ENCODE measurements at regions not wholly inside any gene's neighbourhood (a gene's known extent, or its start where the extent isn't known, plus 50 kb on each side); places are given as distances from the start of the nearest gene placed in this dataset.
"Not testable (repeated sequence)": the region's sequence is repeated elsewhere in the genome, so short reads cannot be mapped to it uniquely, and the experiment has no call there.

- DNase-seq, result no peak
- no peak for ATAC-seq
- H3K27me3 Mint-ChIP-seq (ENCODE audit: low read depth in 2 of 2), result peaks cover 2 to 9% of the 10 kb centered on the region in 2 donors
- no peak overlapping the region for H3K27ac Mint-ChIP-seq
- H3K9me3 Mint-ChIP-seq, result peaks cover 2 to 4% of the 10 kb centered on the region in 2 donors
- no peaks in the 10 kb centered on the region for H3K27me3 ChIP-seq (ENCODE audit: control insufficient read depth, insufficient read depth, low read length)
- no peaks in the 10 kb centered on the region for H3K36me3 Mint-ChIP-seq
- H3K4me1 Mint-ChIP-seq, result no peaks in the 10 kb centered on the region
- TF ChIP-seq, protein P1, sequence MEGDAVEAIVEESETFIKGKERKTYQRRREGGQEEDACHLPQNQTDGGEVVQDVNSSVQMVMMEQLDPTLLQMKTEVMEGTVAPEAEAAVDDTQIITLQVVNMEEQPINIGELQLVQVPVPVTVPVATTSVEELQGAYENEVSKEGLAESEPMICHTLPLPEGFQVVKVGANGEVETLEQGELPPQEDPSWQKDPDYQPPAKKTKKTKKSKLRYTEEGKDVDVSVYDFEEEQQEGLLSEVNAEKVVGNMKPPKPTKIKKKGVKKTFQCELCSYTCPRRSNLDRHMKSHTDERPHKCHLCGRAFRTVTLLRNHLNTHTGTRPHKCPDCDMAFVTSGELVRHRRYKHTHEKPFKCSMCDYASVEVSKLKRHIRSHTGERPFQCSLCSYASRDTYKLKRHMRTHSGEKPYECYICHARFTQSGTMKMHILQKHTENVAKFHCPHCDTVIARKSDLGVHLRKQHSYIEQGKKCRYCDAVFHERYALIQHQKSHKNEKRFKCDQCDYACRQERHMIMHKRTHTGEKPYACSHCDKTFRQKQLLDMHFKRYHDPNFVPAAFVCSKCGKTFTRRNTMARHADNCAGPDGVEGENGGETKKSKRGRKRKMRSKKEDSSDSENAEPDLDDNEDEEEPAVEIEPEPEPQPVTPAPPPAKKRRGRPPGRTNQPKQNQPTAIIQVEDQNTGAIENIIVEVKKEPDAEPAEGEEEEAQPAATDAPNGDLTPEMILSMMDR (IDR thresholded peaks at IDR 0.05), result no peak
- intact Hi-C loops (cut with micrococcal nuclease), result no loop called here
- H3K4me1 ChIP-seq (ENCODE audit: control insufficient read depth, insufficient read depth, low read length), result no peaks in the 10 kb centered on the region
- no peak overlapping the region for H3K27ac ChIP-seq (ENCODE audit: low read length)
- H3K4me3 ChIP-seq (ENCODE audit: low read length), result no peak overlapping the region
- peaks cover 4% of the 10 kb centered on the region for H3K9me3 ChIP-seq (ENCODE audit: control insufficient read depth, insufficient read depth, low read length)
- H3K36me3 ChIP-seq (ENCODE audit: control insufficient read depth, insufficient read depth, low read length), result no peaks in the 10 kb centered on the region
- 83% methylated on average over 2 of the region's 2 CpGs for WGBS (ENCODE audit: insufficient coverage)
- H3K4me3 Mint-ChIP-seq, result no peak overlapping the region
Measured at GRCh38 chr9:124163760-124164255, 93.9 kb upstream of the NEK6 start.

DNA sequence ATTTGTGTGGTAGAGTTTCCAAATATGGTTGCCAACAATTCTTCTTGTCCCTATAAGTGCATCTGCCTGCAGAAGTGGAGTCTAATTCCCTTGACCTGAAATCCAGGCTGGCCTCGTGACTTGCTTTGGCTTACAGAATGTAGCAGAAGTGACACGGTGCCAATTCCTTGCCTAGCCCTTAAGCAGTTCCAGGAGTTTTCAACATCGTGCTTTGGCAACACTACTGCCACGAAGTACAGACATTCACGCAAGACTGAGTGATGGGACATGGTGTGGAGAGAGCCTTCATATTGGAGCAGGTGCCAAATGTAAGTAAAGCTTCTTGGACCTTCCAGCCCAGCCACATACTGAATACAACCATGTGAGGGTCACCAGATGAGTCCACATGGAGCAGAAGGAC, 92.9 kb upstream of the NEK6 start:
- peaks cover 2 to 4% of the 10 kb centered on the region in 2 donors for H3K9me3 Mint-ChIP-seq
- no peaks in the 10 kb centered on the region for H3K4me1 ChIP-seq (ENCODE audit: control insufficient read depth, insufficient read depth, low read length)
- no peak overlapping the region for H3K4me3 Mint-ChIP-seq
- H3K27me3 Mint-ChIP-seq (ENCODE audit: low read depth in 2 of 2), result peaks cover 2 to 9% of the 10 kb centered on the region in 2 donors
- H3K36me3 ChIP-seq (ENCODE audit: control insufficient read depth, insufficient read depth, low read length), result no peaks in the 10 kb centered on the region
- no peak overlapping the region for H3K4me3 ChIP-seq (ENCODE audit: low read length)
- TF ChIP-seq, protein P1 (IDR thresholded peaks at IDR 0.05), result no peak
- H3K36me3 Mint-ChIP-seq, result no peaks in the 10 kb centered on the region
- no peak overlapping the region for H3K27ac Mint-ChIP-seq
- intact Hi-C loops (cut with micrococcal nuclease), result no loop called here
- DNase-seq, result no peak
- no peaks in the 10 kb centered on the region for H3K27me3 ChIP-seq (ENCODE audit: control insufficient read depth, insufficient read depth, low read length)
- no peak for ATAC-seq
- no peaks in the 10 kb centered on the region for H3K4me1 Mint-ChIP-seq
- 92% methylated on average over 5 of the region's 5 CpGs for WGBS (ENCODE audit: insufficient coverage)
- no peak overlapping the region for H3K27ac ChIP-seq (ENCODE audit: low read length)
- H3K9me3 ChIP-seq (ENCODE audit: control insufficient read depth, insufficient read depth, low read length), result peaks cover 4% of the 10 kb centered on the region

DNA sequence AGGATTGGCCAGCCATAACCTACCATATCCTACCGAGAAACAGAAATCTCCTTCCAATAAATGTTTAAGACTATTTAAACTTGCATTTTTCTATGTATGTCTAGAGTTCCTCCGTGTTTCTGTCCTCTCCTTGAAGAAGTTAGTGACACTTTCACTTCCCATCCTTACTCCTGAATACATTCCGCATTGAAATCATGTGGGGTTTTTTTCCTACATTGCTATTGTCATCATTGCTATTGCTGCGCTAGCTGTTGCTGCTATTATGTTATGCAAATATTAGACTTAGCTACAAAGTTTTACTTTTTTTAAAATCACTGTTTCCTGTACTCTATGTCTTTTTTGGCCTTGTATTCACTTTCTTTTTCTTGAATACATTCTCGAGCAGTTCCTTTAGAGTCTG, 83.3 kb upstream of the NEK6 start:
- peaks cover 15 to 20% of the 10 kb centered on the region in 2 donors for H3K4me1 Mint-ChIP-seq
- TF ChIP-seq, protein P1 (IDR thresholded peaks at IDR 0.05), result no peak
- WGBS (ENCODE audit: insufficient coverage), result no CpG with 5 or more reads among the region's 5 CpGs
- no peaks in the 10 kb centered on the region for H3K36me3 Mint-ChIP-seq
- no peaks in the 10 kb centered on the region for H3K9me3 Mint-ChIP-seq
- no peaks in the 10 kb centered on the region for H3K27me3 ChIP-seq (ENCODE audit: control insufficient read depth, insufficient read depth, low read length)
- ATAC-seq (no peak), DNase-seq (no peak)
- intact Hi-C loops (cut with micrococcal nuclease), result no loop called here
- no peaks in the 10 kb centered on the region for H3K9me3 ChIP-seq (ENCODE audit: control insufficient read depth, insufficient read depth, low read length)
- H3K4me1 ChIP-seq (ENCODE audit: control insufficient read depth, insufficient read depth, low read length), result no peaks in the 10 kb centered on the region
- H3K4me3 ChIP-seq (ENCODE audit: low read length), result no peak overlapping the region
- no peaks in the 10 kb centered on the region for H3K36me3 ChIP-seq (ENCODE audit: control insufficient read depth, insufficient read depth, low read length)
- no peak overlapping the region for H3K27ac Mint-ChIP-seq
- peaks cover 0 to 2% of the 10 kb centered on the region in 2 donors for H3K27me3 Mint-ChIP-seq (ENCODE audit: low read depth in 2 of 2)
- no peak overlapping the region for H3K27ac ChIP-seq (ENCODE audit: low read length)
- no peak overlapping the region for H3K4me3 Mint-ChIP-seq

- H3K4me1 Mint-ChIP-seq; intact Hi-C loops (cut with micrococcal nuclease); H3K9me3 ChIP-seq (ENCODE audit: control insufficient read depth, insufficient read depth, low read length); DNase-seq; H3K9me3 Mint-ChIP-seq; H3K27me3 ChIP-seq (ENCODE audit: control insufficient read depth, insufficient read depth, low read length); H3K4me3 ChIP-seq (ENCODE audit: low read length); H3K27ac ChIP-seq (ENCODE audit: low read length); ATAC-seq; H3K36me3 ChIP-seq (ENCODE audit: control insufficient read depth, insufficient read depth, low read length); H3K4me1 ChIP-seq (ENCODE audit: control insufficient read depth, insufficient read depth, low read length); H3K36me3 Mint-ChIP-seq; H3K27ac Mint-ChIP-seq; H3K27me3 Mint-ChIP-seq (ENCODE audit: low read depth in 2 of 2); H3K4me3 Mint-ChIP-seq: not testable (repeated sequence)
- WGBS (ENCODE audit: insufficient coverage), result 90% methylated on average over 6 of the region's 7 CpGs
Measured at GRCh38 chr9:124177522-124177921, 80.2 kb upstream of the NEK6 start.
